Bronchial epithelial cell (primary cell): ENCODE measurements at regions not wholly inside any gene's neighbourhood (a gene's known extent, or its start where the extent isn't known, plus 50 kb on each side); places are given as distances from the start of the nearest gene placed in this dataset.

Source experiments
- DNase-seq: peaks from one replicate; pipeline ENCODE4 v3.0.0-alpha.2; 2010; ENCODE audit warnings: low read depth
- FAIRE-seq: peaks from 2 replicates; lab custom pipeline; 2011; peaks lifted over from hg19 to GRCh38; lab: Jason Lieb, UNC
- H3K27me3 ChIP-seq: 2 replicates; pipeline ENCODE4 v1.5.1; 2011; ENCODE audit warnings: low read length; ENCODE audit not compliant: control insufficient read depth, insufficient read depth
- H3K36me3 ChIP-seq: 2 replicates; pipeline ENCODE4 v1.5.1; 2011; ENCODE audit warnings: low read length; ENCODE audit not compliant: control insufficient read depth, insufficient read depth
- H3K4me3 ChIP-seq: 2 replicates; pipeline ENCODE4 v1.5.1; 2011; ENCODE audit warnings: mild to moderate bottlenecking, low read depth, low read length, control low read depth
- CTCF ChIP-seq: IDR thresholded peaks from 2 replicates; pipeline ENCODE4 v1.5.1; 2011; ENCODE audit warnings: mild to moderate bottlenecking, moderate library complexity, low read length, control low read depth, inconsistent platforms; ENCODE audit not compliant: insufficient read depth, severe bottlenecking

- no peak for TF ChIP-seq CTCF
- no peak for DNase-seq
- Histone ChIP-seq H3K27me3 (peaks cover 2% of the 10 kb centered on the region), H3K4me3 (no peak overlapping the region), H3K36me3 (no peaks in the 10 kb centered on the region)
- FAIRE-seq, result peak; percentile 73
Measured at GRCh38 chr11:129576652-129577051, 201.0 kb downstream of the BARX2 start.

GRCh38 chr11:129578006-129578405, 202.4 kb downstream of the BARX2 start:
- Histone ChIP-seq H3K27me3 (peaks cover 2% of the 10 kb centered on the region), H3K36me3 (no peaks in the 10 kb centered on the region), H3K4me3 (no peak overlapping the region)
- no peak for DNase-seq
- FAIRE-seq, result no peak
- TF ChIP-seq CTCF, result no peak

- peaks cover 2% of the 10 kb centered on the region for H3K27me3 ChIP-seq
- TF ChIP-seq CTCF, result no peak
- no peaks in the 10 kb centered on the region for H3K36me3 ChIP-seq
- H3K4me3 ChIP-seq, result no peak overlapping the region
- FAIRE-seq (no peak), DNase-seq (no peak)
Measured at GRCh38 chr11:129580278-129580677, 204.6 kb downstream of the BARX2 start.

GRCh38 chr11:129584316-129584715, 208.7 kb downstream of the BARX2 start:
- Histone ChIP-seq H3K27me3 (no peaks in the 10 kb centered on the region), H3K4me3 (no peak overlapping the region)

GRCh38 chr11:129589190-129589860, 213.7 kb downstream of the BARX2 start:
- H3K36me3 ChIP-seq, result no peaks in the 10 kb centered on the region
- no peaks in the 10 kb centered on the region for H3K27me3 ChIP-seq
- FAIRE-seq, result no peak
- no peak overlapping the region for H3K4me3 ChIP-seq
- TF ChIP-seq CTCF, result no peak
- DNase-seq, result no peak

More at GRCh38 chr11:129584316-129584715, 208.7 kb downstream of the BARX2 start:
- FAIRE-seq, result no peak
- no peak for DNase-seq
- TF ChIP-seq CTCF, result no peak
- H3K36me3 ChIP-seq, result no peaks in the 10 kb centered on the region

- H3K36me3 ChIP-seq, result no peaks in the 10 kb centered on the region
- no peak overlapping the region for H3K4me3 ChIP-seq
- no peaks in the 10 kb centered on the region for H3K27me3 ChIP-seq
- TF ChIP-seq CTCF, result no peak
- FAIRE-seq (no peak), DNase-seq (peak; percentile 20)
Measured at GRCh38 chr11:129590030-129590752, 214.5 kb downstream of the BARX2 start.
